K562 (cell line): ENCODE measurements at regions not wholly inside any gene's neighbourhood (a gene's known extent, or its start where the extent isn't known, plus 50 kb on each side); places are given as distances from the start of the nearest gene placed in this dataset.

Source experiments
- ATAC-seq: fragments of 200-7000 bp; cut with Tn5 transposase; 3 replicates; pipeline ENCODE4 v1.9.1; 2020; ENCODE audit warnings: moderate library complexity
- BruUV-seq: library from RNA; stranded (reverse); fragments of 400-500 nt; replicated peaks from 2 replicates; lab custom pipeline; 2021; lab: Mats Ljungman, UMichigan
- CTCF ChIA-PET: fragments of 300-600 bp; formaldehyde crosslinking; extraction: SDS; loops from one replicate; lab custom pipeline; 2021; ENCODE audit warnings: low intra/inter-chr PET ratio; lab: Yijun Ruan, JAX
- POLR2A ChIA-PET: fragments of 300-600, 350-650 bp; sonication (Branson Sonifier 250); formaldehyde crosslinking; extraction: SDS; loops from one replicate; lab custom pipeline; 2021; ENCODE audit warnings: antibody characterized with exemption, inconsistent platforms; lab: Yijun Ruan, JAX
- DNase-seq, 4 experiments: peaks; one replicate each; pipeline versions ENCODE4 v3.0.0 to v3.0.0-alpha.2; 2011 to 2018; ENCODE audit warnings: low spot score in 3 of 4, mixed read lengths in 3 of 4; ENCODE audit errors: extremely low read depth in 1 of 4
- FAIRE-seq: peaks from 2 replicates; lab custom pipeline; 2011; peaks lifted over from hg19 to GRCh38; lab: Jason Lieb, UNC
- H2AFZ ChIP-seq: 2 replicates; pipeline ENCODE4 v1.6.0; 2011; ENCODE audit warnings: low read depth, low read length, control low read depth, inconsistent platforms
- H3K27ac ChIP-seq: fragments of 200-600 bp; 3 replicates; pipeline ENCODE4 v1.8.0; 2011; ENCODE audit warnings: low read depth, mild to moderate bottlenecking, control low read depth, inconsistent platforms, low read length, moderate library complexity, mixed read lengths; ENCODE audit errors: extremely low read depth
- H3K27me3 ChIP-seq, 2 experiments: fragments of 300-600 bp in 1 of 2; 2 replicates in 1 of 2; 3 replicates in 1 of 2; pipeline versions ENCODE4 v1.6.0 to v1.8.0; 2011; ENCODE audit warnings: inconsistent platforms in 2 of 2, low read length in 2 of 2, mild to moderate bottlenecking in 1 of 2, mixed read lengths in 1 of 2, moderate library complexity in 1 of 2; ENCODE audit not compliant: control insufficient read depth in 2 of 2, insufficient read depth in 2 of 2
- H3K36me3 ChIP-seq: fragments of 300-600 bp; 3 replicates; pipeline ENCODE4 v1.8.0; 2011; ENCODE audit warnings: mild to moderate bottlenecking, low read length, inconsistent platforms; ENCODE audit not compliant: control insufficient read depth, insufficient read depth
- H3K4me1 ChIP-seq, 2 experiments: fragments of 200-600 bp in 1 of 2; replicated peaks in 1 of 2; 2 replicates in 1 of 2; 3 replicates in 1 of 2; pipeline versions ENCODE4 v1.5.1 to v1.8.0; 2011; ENCODE audit warnings: inconsistent platforms in 2 of 2, low read length in 2 of 2, mild to moderate bottlenecking in 1 of 2, mixed read lengths in 1 of 2, moderate library complexity in 1 of 2; ENCODE audit not compliant: control insufficient read depth in 2 of 2, insufficient read depth in 2 of 2
- H3K4me2 ChIP-seq: 2 replicates; pipeline ENCODE4 v1.6.1; 2011; ENCODE audit warnings: low read length, control low read depth, inconsistent platforms, mixed read lengths; ENCODE audit not compliant: insufficient read depth
- H3K4me3 ChIP-seq: fragments of 200-600 bp; sonication (generic), shearing (Covaris generic); 2 replicates; pipeline ENCODE4 v1.5.1; 2016; ENCODE audit warnings: control low read depth, inconsistent platforms
- H3K79me2 ChIP-seq: fragments of 200-600 bp; 3 replicates; pipeline ENCODE4 v1.8.0; 2011; ENCODE audit warnings: low read length, inconsistent platforms; ENCODE audit not compliant: control insufficient read depth, insufficient read depth
- H3K9ac ChIP-seq, 2 experiments: 2 replicates each; pipeline versions ENCODE4 v1.6.0 to v1.6.1; 2011; ENCODE audit warnings: low read depth in 2 of 2, low read length in 2 of 2, control low read depth in 1 of 2, inconsistent platforms in 1 of 2, mild to moderate bottlenecking in 1 of 2, mixed read lengths in 1 of 2; ENCODE audit not compliant: insufficient read depth in 1 of 2
- H3K9me1 ChIP-seq: one replicate; pipeline ENCODE4 v1.6.0; 2011; ENCODE audit warnings: inconsistent platforms, mild to moderate bottlenecking, low read length, moderate library complexity; ENCODE audit not compliant: control insufficient read depth, insufficient read depth
- H3K9me3 ChIP-seq: replicated peaks from 2 replicates; pipeline ENCODE4 v1.5.1; 2011; ENCODE audit warnings: low read depth, low read length, inconsistent platforms; ENCODE audit not compliant: control insufficient read depth, insufficient read depth
- H4K20me1 ChIP-seq: replicated peaks from 2 replicates; pipeline ENCODE4 v1.6.1; 2011; ENCODE audit warnings: low read length, inconsistent platforms, mixed read lengths; ENCODE audit not compliant: control insufficient read depth, insufficient read depth
- ASH1L ChIP-seq: fragments of 450-650 bp; IDR thresholded peaks from 2 replicates; pipeline ENCODE4 v1.6.1; 2018; ENCODE audit warnings: borderline replicate concordance, mild to moderate bottlenecking, low read depth; ENCODE audit not compliant: partially characterized antibody
- CBFA2T2 ChIP-seq: fragments of 450-650 bp; conservative IDR thresholded peaks from 2 replicates; pipeline ENCODE4 v1.6.1; 2017; ENCODE audit warnings: mild to moderate bottlenecking
- MEF2A ChIP-seq: IDR thresholded peaks from 2 replicates; pipeline ENCODE4 v1.6.1; 2011; ENCODE audit warnings: low read depth, mild to moderate bottlenecking, low read length, moderate library complexity; ENCODE audit not compliant: control insufficient read depth
- PHF21A ChIP-seq: fragments of 450-650 bp; IDR thresholded peaks from 2 replicates; pipeline ENCODE4 v1.6.1; 2017; ENCODE audit warnings: low read depth, borderline replicate concordance
- POLR2AphosphoS2 ChIP-seq: IDR thresholded peaks from 2 replicates; pipeline ENCODE4 v1.6.1; 2012; ENCODE audit warnings: low read length, improper control_type of control experiment
- RNF2 ChIP-seq: sonication (generic); IDR thresholded peaks from 2 replicates; pipeline ENCODE4 v1.6.1; 2016
- SPI1 ChIP-seq: IDR thresholded peaks from 2 replicates; pipeline ENCODE4 v1.6.1; 2011; ENCODE audit warnings: low read depth, low read length, control low read depth, borderline replicate concordance
- TSHZ1 ChIP-seq: fragments of 250-450 bp; sonication (Bioruptor Pico); IDR thresholded peaks from 2 replicates; pipeline ENCODE4 v1.4.0; 2020; ENCODE audit warnings: mild to moderate bottlenecking, moderate library complexity
- ZNF668 ChIP-seq: fragments of 250-450 bp; sonication (Bioruptor Pico); IDR thresholded peaks from 2 replicates; pipeline ENCODE4 v1.8.0; 2022; ENCODE audit warnings: mild to moderate bottlenecking, inconsistent platforms
- WGBS: fragments of 100-300 bp; shearing (Covaris generic); methylation state at CpG from one replicate; pipeline ENCODE4 v1.1.6; 2016; ENCODE audit warnings: low coverage, mixed read lengths; ENCODE audit not compliant: insufficient coverage; ENCODE audit errors: missing lambda C conversion rate; 5-methylcytosine and 5-hydroxymethylcytosine counted together
- in situ Hi-C: fragments of 300-500 bp; cut with MboI; formaldehyde crosslinking; loops from 4 replicates; pipeline ENCODE4 v1.15.0; 2018; ENCODE audit warnings: inconsistent platforms, mixed read lengths
- intact Hi-C: fragments of 100-400 bp; cut with micrococcal nuclease; formaldehyde crosslinking; loops from 2 replicates; pipeline ENCODE4 v1.14.2; 2022
- TF ChIP-seq, protein P1 (sequence below): fragments of 250-450 bp; sonication (Bioruptor Pico); IDR thresholded peaks from 2 replicates; pipeline ENCODE4 v1.5.0; 2021; ENCODE audit warnings: mild to moderate bottlenecking, moderate library complexity
- TF ChIP-seq, protein P2 (sequence below): fragments of 450-650 bp; IDR thresholded peaks from one replicate; pipeline ENCODE4 v1.6.1; 2018; ENCODE audit warnings: mild to moderate bottlenecking, moderate library complexity; ENCODE audit not compliant: partially characterized antibody

- no peaks in the 10 kb centered on the region for H3K9me1 ChIP-seq
- ATAC-seq, result no peak
- ChIA-PET CTCF (no interaction called here), POLR2A (no interaction called here)
- H3K9ac ChIP-seq, result no peak overlapping the region
- no peaks in the 10 kb centered on the region for H3K36me3 ChIP-seq
- H3K27ac ChIP-seq, result no peak overlapping the region
- H2AFZ ChIP-seq, result no peak overlapping the region
- H4K20me1 ChIP-seq, result no peaks in the 10 kb centered on the region
- in situ Hi-C loops, result no loop called here
- no peaks in the 10 kb centered on the region for H3K79me2 ChIP-seq
- no peaks in the 10 kb centered on the region for H3K9me3 ChIP-seq
- no TSS peak for BruUV-seq
- 2% methylated on average over 17 of the region's 19 CpGs for WGBS
- no peak for FAIRE-seq
- DNase-seq, result no peak
- peaks cover 6 to 23% of the 10 kb centered on the region in 2 experiments; a peak in 3 of 5 replicates for H3K27me3 ChIP-seq
- intact Hi-C loops, result no loop called here
- peaks cover 5% of the 10 kb centered on the region in 2 experiments; a peak in 1 of 5 replicates for H3K4me1 ChIP-seq
- H3K4me2 ChIP-seq, result no peak overlapping the region
- no peak overlapping the region for H3K4me3 ChIP-seq
- TF ChIP-seq TSHZ1 (CRISPR knock-in tag) (no peak), RNF2 (no peak), POLR2AphosphoS2 (no peak), ASH1L (no peak), SPI1 (no peak), PHF21A (no peak), ZNF668 (CRISPR knock-in tag) (no peak), MEF2A (no peak), CBFA2T2 (no peak)
- TF ChIP-seq, protein P1, sequence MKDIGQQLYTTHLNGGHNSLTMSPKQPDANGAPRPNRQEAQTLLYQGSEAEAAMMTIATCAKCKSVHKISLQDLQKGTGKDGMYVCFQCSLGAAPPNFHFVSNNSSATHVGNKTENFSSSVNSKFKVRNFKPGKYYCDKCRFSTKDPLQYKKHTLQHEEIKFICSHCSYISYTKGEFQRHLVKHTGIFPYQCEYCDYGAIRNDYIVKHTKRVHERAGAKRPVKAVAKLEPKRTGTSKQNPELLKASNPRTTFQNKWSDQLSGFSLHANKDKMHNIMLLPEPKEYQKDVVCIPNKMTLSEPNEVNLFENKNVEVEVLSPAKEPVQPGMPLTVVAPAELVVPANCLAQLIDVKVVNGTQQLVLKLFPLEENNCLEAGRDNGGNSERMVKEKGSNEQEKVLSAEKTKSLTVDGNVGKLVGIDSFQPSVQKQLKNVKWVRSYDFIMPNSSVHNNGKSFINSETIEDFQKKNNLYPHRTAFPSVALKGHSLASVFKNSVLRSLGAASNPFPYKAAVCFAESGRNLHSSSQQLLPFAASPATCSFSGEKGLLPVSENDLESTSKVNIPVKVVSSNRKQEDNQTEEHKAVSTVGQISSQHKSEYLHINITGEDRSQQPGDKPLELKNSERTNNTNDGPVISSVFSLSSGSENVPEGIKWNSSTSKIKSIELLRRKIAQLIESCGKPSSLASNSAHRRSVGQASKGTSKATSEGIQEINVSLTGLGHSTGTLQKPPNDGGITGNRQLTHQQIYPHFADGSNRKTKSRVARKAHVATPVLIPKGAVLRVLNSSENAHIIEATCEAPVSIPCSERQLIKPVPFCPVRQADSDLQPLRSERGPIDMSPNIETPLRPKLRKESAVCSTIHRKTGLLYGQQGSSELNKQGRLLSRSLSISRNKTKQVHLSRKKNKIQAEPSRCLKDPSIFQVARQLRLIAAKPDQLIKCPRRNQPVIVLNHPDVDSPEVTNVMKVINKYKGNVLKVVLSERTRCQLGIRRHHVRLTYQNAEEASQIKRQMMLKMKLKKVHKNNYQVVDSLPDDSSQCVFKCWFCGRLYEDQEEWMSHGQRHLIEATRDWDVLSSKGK (CRISPR knock-in tag), result no peak
- TF ChIP-seq, protein P2, sequence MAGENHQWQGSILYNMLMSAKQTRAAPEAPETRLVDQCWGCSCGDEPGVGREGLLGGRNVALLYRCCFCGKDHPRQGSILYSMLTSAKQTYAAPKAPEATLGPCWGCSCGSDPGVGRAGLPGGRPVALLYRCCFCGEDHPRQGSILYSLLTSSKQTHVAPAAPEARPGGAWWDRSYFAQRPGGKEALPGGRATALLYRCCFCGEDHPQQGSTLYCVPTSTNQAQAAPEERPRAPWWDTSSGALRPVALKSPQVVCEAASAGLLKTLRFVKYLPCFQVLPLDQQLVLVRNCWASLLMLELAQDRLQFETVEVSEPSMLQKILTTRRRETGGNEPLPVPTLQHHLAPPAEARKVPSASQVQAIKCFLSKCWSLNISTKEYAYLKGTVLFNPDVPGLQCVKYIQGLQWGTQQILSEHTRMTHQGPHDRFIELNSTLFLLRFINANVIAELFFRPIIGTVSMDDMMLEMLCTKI, result no peak
Measured at GRCh38 chr11:115760461-115761320, 256.5 kb upstream of the CADM1 start.
